Neural cell (in vitro differentiated cells): ENCODE measurements at regions not wholly inside any gene's neighbourhood (a gene's known extent, or its start where the extent isn't known, plus 50 kb on each side); places are given as distances from the start of the nearest gene placed in this dataset.
A peak's percentile ranks its signal among the peaks of the same experiment; 100 is the strongest.

Experiments
- H2AFZ ChIP-seq: fragments of 200-600, 300-800 bp; sonication (generic), shearing (Covaris generic); 2 replicates; pipeline ENCODE4 v1.6.0; 2014; ENCODE audit warnings: low read depth, mild to moderate bottlenecking, antibody characterized with exemption, low read length, moderate library complexity
- H3F3A ChIP-seq: fragments of 200-600 bp; shearing (Covaris generic); 2 replicates; pipeline ENCODE4 v1.6.1; 2016; ENCODE audit warnings: mild to moderate bottlenecking, moderate library complexity, mixed read lengths, antibody characterized with exemption, low read length; ENCODE audit not compliant: insufficient read depth, poor library complexity, severe bottlenecking
- H3K27ac ChIP-seq: fragments of 200-600, 300-800 bp; sonication (generic), shearing (Covaris generic); 2 replicates; pipeline ENCODE4 v1.5.1; 2014; ENCODE audit warnings: mild to moderate bottlenecking, low read length, moderate library complexity
- H3K27me3 ChIP-seq: fragments of 300-800, 200-600 bp; sonication (generic), shearing (Covaris generic); 2 replicates; pipeline ENCODE4 v1.6.0; 2014; ENCODE audit warnings: mild to moderate bottlenecking, low read depth, low read length, moderate library complexity; ENCODE audit not compliant: insufficient read depth
- H3K36me3 ChIP-seq: fragments of 300-800, 200-600 bp; sonication (generic), shearing (Covaris generic); 2 replicates; pipeline ENCODE4 v1.5.1; 2014; ENCODE audit warnings: mild to moderate bottlenecking, antibody characterized with exemption, low read length, moderate library complexity; ENCODE audit not compliant: insufficient read depth
- H3K4me2 ChIP-seq: fragments of 300-800, 200-600 bp; sonication (generic), shearing (Covaris generic); 2 replicates; pipeline ENCODE4 v1.6.0; 2014; ENCODE audit warnings: mild to moderate bottlenecking, low read length
- H3K4me3 ChIP-seq: fragments of 300-800, 200-600 bp; sonication (generic), shearing (Covaris generic); 2 replicates; pipeline ENCODE4 v1.5.1; 2014; ENCODE audit warnings: mild to moderate bottlenecking, low read length, moderate library complexity
- H3K79me2 ChIP-seq: fragments of 200-600 bp; shearing (Covaris generic); replicated peaks from 2 replicates; pipeline ENCODE4 v1.6.0; 2014; ENCODE audit warnings: mild to moderate bottlenecking, low read length, moderate library complexity; ENCODE audit not compliant: insufficient read depth
- H3K9ac ChIP-seq: fragments of 300-800, 200-600 bp; sonication (generic), shearing (Covaris generic); 2 replicates; pipeline ENCODE4 v1.6.1; 2016; ENCODE audit warnings: mild to moderate bottlenecking, low read length, mixed read lengths
- H3K9me2 ChIP-seq: fragments of 200-600 bp; shearing (Covaris generic); 2 replicates; pipeline ENCODE4 v1.6.1; 2016; ENCODE audit warnings: mild to moderate bottlenecking, low read length, mixed read lengths; ENCODE audit not compliant: insufficient read depth
- H3K9me3 ChIP-seq: fragments of 200-600, 300-800 bp; sonication (generic), shearing (Covaris generic); 2 replicates; pipeline ENCODE4 v1.6.1; 2016; ENCODE audit warnings: mild to moderate bottlenecking, mixed run types, low read length, moderate library complexity, mixed read lengths
- H4K20me1 ChIP-seq: fragments of 200-600 bp; shearing (Covaris generic); 2 replicates; pipeline ENCODE4 v1.6.1; 2016; ENCODE audit warnings: mild to moderate bottlenecking, mixed run types; ENCODE audit not compliant: insufficient read depth
- CTCF ChIP-seq: fragments of 450-650 bp; IDR thresholded peaks from 2 replicates; pipeline ENCODE4 v1.5.1; 2014; ENCODE audit warnings: antibody characterized with exemption, mild to moderate bottlenecking, moderate library complexity; ENCODE audit not compliant: poor library complexity, severe bottlenecking
- EP300 ChIP-seq: fragments of 450-650 bp; conservative IDR thresholded peaks from 2 replicates; pipeline ENCODE4 v1.6.1; 2014; ENCODE audit warnings: antibody characterized with exemption, mild to moderate bottlenecking, moderate library complexity; ENCODE audit not compliant: poor library complexity, severe bottlenecking
- MXI1 ChIP-seq: fragments of 450-650 bp; conservative IDR thresholded peaks from 2 replicates; pipeline ENCODE4 v1.6.1; 2014; ENCODE audit warnings: antibody characterized with exemption, mild to moderate bottlenecking; ENCODE audit not compliant: poor library complexity, severe bottlenecking
- POLR2AphosphoS5 ChIP-seq: IDR thresholded peaks from 2 replicates; pipeline ENCODE4 v1.6.1; 2012
- REST ChIP-seq: IDR thresholded peaks from 2 replicates; pipeline ENCODE4 v1.6.1; 2012; ENCODE audit warnings: borderline replicate concordance
- SMC3 ChIP-seq: fragments of 450-650 bp; conservative IDR thresholded peaks from 2 replicates; pipeline ENCODE4 v1.6.1; 2014; ENCODE audit warnings: antibody characterized with exemption, mild to moderate bottlenecking, moderate library complexity; ENCODE audit not compliant: poor library complexity
- TAF1 ChIP-seq: IDR thresholded peaks from 2 replicates; pipeline ENCODE4 v1.6.1; 2012; ENCODE audit warnings: low read depth

- Histone ChIP-seq H3F3A (peaks cover 2% of the 10 kb centered on the region), H3K9ac (no peak overlapping the region), H3K27me3 (no peaks in the 10 kb centered on the region), H3K9me2 (no peaks in the 10 kb centered on the region), H3K79me2 (no peaks in the 10 kb centered on the region), H2AFZ (no peak overlapping the region), H4K20me1 (no peaks in the 10 kb centered on the region), H3K4me3 (no peak overlapping the region), H3K4me2 (no peak overlapping the region), H3K27ac (peak overlapping the region; percentile 81), H3K9me3 (no peaks in the 10 kb centered on the region), H3K36me3 (no peaks in the 10 kb centered on the region)
- TF ChIP-seq SMC3, result no peak
- TF ChIP-seq POLR2AphosphoS5, result no peak
- TF ChIP-seq TAF1, result no peak
- TF ChIP-seq REST, result no peak
These were observed 360.6 kb downstream of the BRD1 start for GRCh38 chr22:49466878-49467595.

GRCh38 chr22:49464037-49464436, 363.6 kb downstream of the BRD1 start:
- no peaks in the 10 kb centered on the region for H3K9me2 ChIP-seq
- no peak overlapping the region for H3K9ac ChIP-seq

More at GRCh38 chr22:49464037-49464436, 363.6 kb downstream of the BRD1 start:
- Histone ChIP-seq H3F3A (peaks cover 2% of the 10 kb centered on the region), H3K4me3 (no peak overlapping the region), H3K79me2 (no peaks in the 10 kb centered on the region), H4K20me1 (no peaks in the 10 kb centered on the region), H2AFZ (no peak overlapping the region), H3K27me3 (no peaks in the 10 kb centered on the region), H3K4me2 (no peak overlapping the region), H3K27ac (no peak overlapping the region), H3K9me3 (no peaks in the 10 kb centered on the region), H3K36me3 (no peaks in the 10 kb centered on the region)
- no peak for TF ChIP-seq MXI1
- no peak for TF ChIP-seq TAF1
- TF ChIP-seq CTCF, result no peak
- TF ChIP-seq EP300, result no peak
